ENCODE measurements at regions not wholly inside any gene's neighbourhood (a gene's known extent, or its start where the extent isn't known, plus 50 kb on each side); places are given as distances from the start of the nearest gene placed in this dataset.

GRCh38 chr18:78447211-78447610, 532.4 kb upstream of the SALL3 start:
- no peaks in the 10 kb centered on the region for H3K36me3 ChIP-seq
- ATAC-seq (no peak), DNase-seq (no peak)
- no peak for TF ChIP-seq CTCF (IDR thresholded peaks at IDR 0.05)
- TF ChIP-seq POLR2A (IDR thresholded peaks at IDR 0.05) = no peak
- H3K27ac ChIP-seq = no peak overlapping the region
- peaks cover 0 to 8% (median 0%) of the 10 kb centered on the region in 9 donors for H3K27me3 ChIP-seq
- H3K4me3 ChIP-seq = no peak overlapping the region
- intact Hi-C loops (cut with DNase I) = no loop called here
- H3K9me3 ChIP-seq = no peaks in the 10 kb centered on the region
- H3K4me1 ChIP-seq = no peaks in the 10 kb centered on the region
- 49 to 58% (median 54%) methylated on average over 4 of the region's 4 CpGs for WGBS, 4 donors

GRCh38 chr18:78448106-78448505, 531.5 kb upstream of the SALL3 start:
- ATAC-seq = no peak
- TF ChIP-seq POLR2A (IDR thresholded peaks at IDR 0.05) (no peak), CTCF (IDR thresholded peaks at IDR 0.05) (no peak)
- Histone ChIP-seq H3K4me3 (no peak overlapping the region), H3K36me3 (no peaks in the 10 kb centered on the region), H3K4me1 (no peaks in the 10 kb centered on the region), H3K9me3 (no peaks in the 10 kb centered on the region), H3K27me3 (peaks cover 0 to 8% (median 0%) of the 10 kb centered on the region in 9 donors), H3K27ac (no peak overlapping the region)
- DNase-seq = no peak
- WGBS, 4 donors = 66 to 75% (median 73%) methylated on average over 5 of the region's 5 CpGs
- intact Hi-C loops (cut with DNase I) = no loop called here

GRCh38 chr18:78448591-78448990, 531.0 kb upstream of the SALL3 start:
- DNase-seq (no peak), ATAC-seq (no peak)
- H3K4me3 ChIP-seq = no peak overlapping the region
- intact Hi-C loops (cut with DNase I) = no loop called here
- no peaks in the 10 kb centered on the region for H3K36me3 ChIP-seq
- H3K9me3 ChIP-seq = no peaks in the 10 kb centered on the region
- TF ChIP-seq POLR2A (IDR thresholded peaks at IDR 0.05) = no peak
- TF ChIP-seq CTCF (IDR thresholded peaks at IDR 0.05) = no peak
- 84 to 95% (median 90%) methylated on average over 3 of the region's 3 CpGs for WGBS, 4 donors
- peaks cover 0 to 8% (median 0%) of the 10 kb centered on the region in 9 donors for H3K27me3 ChIP-seq
- H3K4me1 ChIP-seq = no peaks in the 10 kb centered on the region
- no peak overlapping the region for H3K27ac ChIP-seq

- H3K36me3 ChIP-seq = no peaks in the 10 kb centered on the region
- no peak for TF ChIP-seq POLR2A (IDR thresholded peaks at IDR 0.05)
- no peak for TF ChIP-seq CTCF (IDR thresholded peaks at IDR 0.05)
- no peak for DNase-seq
- H3K27me3 ChIP-seq = peaks cover 0 to 8% (median 0%) of the 10 kb centered on the region in 9 donors
- 52 to 81% (median 70%) methylated on average over 9 of the region's 9 CpGs for WGBS, 4 donors
- no peak overlapping the region for H3K4me3 ChIP-seq
- ATAC-seq = no peak
- H3K27ac ChIP-seq = no peak overlapping the region
- no peaks in the 10 kb centered on the region for H3K9me3 ChIP-seq
- intact Hi-C loops (cut with DNase I) = no loop called here
- H3K4me1 ChIP-seq = no peaks in the 10 kb centered on the region
Observed at GRCh38 chr18:78454221-78454620, 525.4 kb upstream of the SALL3 start.

Measured in heart left ventricle (tissue), 16 donors.